GM19328 (cell line): ENCODE measurements at regions not wholly inside any gene's neighbourhood (a gene's known extent, or its start where the extent isn't known, plus 50 kb on each side); places are given as distances from the start of the nearest gene placed in this dataset.
"Not testable (repeated sequence)": the region's sequence is repeated elsewhere in the genome, so short reads cannot be mapped to it uniquely, and the experiment has no call there.

Source experiments
- ATAC-seq: cut with Tn5 transposase; IDR thresholded peaks from one replicate; pipeline ENCODE4 v1.9.1; 2021; ENCODE audit warnings: mild to moderate bottlenecking, moderate library complexity; ENCODE audit not compliant: unreplicated experiment

DNA sequence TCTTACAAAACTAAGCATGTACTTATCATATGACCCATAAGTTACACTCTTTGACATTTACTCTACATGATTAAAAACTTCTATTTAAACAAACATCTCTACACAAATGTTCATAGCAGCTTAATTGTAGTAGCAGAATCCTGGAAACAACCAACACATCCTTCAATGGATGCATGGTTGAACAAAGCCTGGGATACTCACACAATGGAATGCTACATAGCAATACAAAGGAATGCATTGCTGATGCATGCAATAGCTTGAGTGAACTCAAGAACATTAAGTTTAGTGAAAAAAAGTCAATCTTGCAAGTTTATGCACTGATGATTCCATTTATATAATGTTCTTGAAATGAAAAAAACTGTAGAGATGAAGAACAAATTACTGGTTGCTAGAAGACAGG lies 686.9 kb downstream of the LRRIQ3 start:
- ATAC-seq: no peak

DNA sequence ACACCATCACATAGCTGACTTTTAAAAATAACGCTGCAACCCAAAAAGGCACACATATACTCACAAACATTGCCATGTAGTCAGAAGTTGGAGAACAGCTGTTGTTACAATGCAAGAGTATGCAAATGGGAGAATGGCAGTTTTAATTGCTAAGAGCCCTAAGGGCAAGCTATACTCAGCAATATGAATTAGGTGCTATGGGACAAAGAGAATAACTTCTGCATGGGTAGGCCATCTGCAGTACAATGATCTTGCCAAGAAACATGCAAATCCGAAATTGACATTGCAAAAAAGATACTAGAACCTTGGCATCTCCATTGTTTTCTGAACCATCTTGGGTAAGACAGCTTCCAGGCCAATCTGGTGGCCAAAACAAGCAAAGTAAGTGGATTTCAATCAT lies 697.8 kb downstream of the LRRIQ3 start:
- ATAC-seq: no peak

DNA sequence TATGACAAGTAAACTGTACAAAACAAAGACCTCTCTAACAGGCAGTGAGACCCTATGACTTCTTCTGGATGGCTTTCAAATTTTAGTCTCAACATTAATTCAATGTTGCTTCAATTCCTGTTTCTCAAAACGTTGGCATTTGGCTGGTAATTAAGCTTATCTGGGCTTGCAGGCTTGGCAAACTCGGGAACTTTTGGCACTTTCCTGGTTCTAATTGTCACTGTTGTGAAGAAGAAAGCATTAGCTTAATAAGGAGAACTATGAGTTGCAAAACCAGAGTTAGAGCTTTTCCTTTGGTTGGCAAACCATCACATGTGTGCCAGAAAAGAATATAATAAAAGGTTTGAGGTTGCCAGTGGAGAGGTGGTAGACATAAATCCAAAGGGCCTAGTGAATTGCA lies 698.3 kb downstream of the LRRIQ3 start:
- no peak for ATAC-seq

DNA sequence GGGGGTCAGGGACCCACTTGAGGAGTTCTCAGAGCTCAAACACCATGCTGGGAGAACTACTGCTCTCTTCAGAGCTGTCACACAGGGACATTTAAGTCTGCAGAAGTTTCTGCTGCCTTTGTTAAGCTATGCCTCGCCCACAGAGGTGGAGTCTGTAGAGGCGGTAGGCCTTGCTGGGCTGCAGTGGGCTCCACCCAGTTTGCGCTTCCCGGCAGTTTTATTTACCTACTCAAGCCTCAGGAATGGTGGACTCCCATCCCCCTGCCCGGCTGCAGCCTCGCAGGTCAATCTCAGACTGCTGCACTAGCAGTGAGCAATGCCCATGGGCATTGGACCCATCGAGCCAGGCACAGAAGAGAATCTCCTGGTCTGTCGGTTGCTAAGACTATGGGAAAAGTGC lies 706.4 kb downstream of the LRRIQ3 start:
- no peak for ATAC-seq

DNA sequence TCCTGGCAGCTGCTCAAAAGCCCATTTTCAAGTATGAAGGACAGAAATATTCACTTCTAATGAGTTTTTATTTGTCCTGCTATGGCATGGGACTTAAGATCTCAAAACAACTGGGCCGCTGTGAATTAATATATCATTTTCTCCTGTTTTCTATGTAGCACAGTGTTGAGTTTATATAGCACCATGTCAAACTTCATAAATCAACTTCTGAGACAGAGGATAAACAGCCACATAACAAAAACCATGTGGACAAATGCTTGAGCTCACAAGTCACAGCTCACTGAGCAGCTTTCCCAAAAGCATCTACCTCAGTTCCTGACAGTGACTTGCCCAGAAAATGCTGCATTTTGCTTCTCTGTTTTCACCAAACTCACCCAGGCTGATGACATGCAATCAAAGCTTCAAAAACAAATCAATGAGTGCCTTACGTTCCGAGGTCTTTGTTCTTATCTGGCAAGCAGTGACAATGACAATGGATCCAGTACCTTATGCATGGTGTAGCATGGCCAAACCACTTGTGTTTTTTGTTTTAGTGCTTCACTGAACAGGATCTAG lies 722.6 kb downstream of the LRRIQ3 start:
- ATAC-seq: no peak

DNA sequence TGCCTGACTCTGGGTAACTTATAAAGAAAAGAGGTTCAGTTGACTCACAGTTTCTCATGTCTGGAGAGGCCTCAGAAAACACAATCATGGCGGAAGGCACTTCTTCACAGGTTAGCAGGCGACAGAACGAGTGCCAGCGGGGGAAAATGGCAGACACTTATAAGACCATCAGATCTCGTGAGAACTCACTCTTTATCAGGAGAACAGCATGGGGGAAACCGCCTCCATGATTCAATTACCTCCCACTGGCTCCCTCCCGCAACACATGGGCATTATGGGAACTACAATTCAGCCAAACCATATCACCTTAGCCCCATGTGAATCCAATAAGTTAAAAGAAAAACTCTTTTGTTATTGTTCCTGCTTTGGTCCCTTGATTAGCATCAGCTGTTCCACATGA lies 725.2 kb downstream of the LRRIQ3 start:
- ATAC-seq: no peak

DNA sequence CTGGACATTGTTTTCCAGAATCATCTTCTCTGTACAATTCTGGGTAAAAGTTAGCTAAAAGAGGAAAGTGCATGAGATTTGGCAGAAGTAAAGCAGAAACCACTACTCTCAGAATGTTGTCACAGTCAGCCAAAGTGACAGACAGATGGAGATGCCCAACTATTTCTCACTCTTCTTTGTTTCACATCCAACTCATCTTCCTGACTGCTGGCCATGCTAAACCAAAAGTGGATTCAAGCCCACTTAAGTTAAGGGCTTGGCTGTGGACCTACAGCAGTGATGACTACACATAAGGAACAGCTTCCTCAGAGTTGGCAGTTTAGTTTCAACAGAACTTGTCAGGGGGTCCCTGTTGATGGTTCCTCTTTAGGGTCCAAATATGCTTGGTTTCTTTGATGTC lies 730.2 kb downstream of the LRRIQ3 start:
- no peak for ATAC-seq

DNA sequence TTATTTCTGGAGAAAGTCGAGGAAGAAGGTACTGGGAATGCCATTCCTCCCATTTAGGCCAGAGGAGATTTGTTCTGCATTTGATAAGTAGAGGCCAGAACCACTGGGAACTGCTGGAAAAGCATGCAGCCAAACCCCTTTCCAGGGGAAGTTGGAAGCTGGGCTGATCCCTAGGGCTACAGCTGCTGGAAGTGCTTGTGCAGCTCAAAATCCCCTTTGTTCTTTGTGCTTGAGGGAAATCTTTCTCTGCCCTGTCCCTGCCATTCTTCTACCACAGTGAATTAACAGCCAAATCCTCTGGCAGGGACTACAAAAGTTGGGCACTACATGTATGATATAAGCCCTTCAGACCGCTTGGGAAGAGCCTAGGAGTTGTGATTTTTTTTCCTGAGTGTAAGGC lies 734.1 kb downstream of the LRRIQ3 start:
- no peak for ATAC-seq

DNA sequence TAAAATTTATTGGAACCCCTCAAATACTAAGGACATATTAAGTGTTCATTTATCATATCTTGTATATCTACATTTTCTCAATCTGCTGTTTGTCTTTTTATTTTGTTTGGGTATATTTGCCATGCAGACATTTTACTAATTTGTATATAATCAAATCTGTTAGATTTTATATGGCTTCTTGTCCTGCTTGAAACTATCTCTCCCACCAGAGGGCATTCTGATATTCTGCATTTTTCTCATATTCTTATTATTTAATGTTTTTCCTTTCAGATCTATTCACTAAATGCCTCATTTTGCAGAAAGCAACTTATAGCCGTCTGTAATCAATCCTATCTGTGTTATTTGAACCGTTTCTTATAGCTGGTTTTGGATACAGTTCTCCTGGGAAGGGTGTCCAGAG lies 745.5 kb downstream of the LRRIQ3 start:
- ATAC-seq: no peak

DNA sequence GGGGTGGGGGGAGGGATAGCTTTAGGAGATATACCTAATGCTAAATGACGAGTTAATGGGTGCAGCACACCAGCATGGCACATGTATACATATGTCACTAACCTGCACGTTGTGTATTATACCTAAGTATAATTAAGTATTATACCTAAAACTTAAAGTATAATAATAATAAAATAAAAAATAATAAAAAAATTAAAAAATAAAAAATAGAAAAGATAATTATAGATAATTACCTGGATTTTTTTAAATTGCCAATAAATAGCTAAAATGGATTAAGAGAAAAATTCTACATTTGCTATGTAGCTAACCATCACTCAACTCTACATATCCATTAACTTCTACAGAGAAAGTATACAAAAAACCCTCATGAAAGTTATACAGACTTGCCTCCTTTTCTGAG lies 747.3 kb downstream of the LRRIQ3 start:
- ATAC-seq: not testable (repeated sequence)

DNA sequence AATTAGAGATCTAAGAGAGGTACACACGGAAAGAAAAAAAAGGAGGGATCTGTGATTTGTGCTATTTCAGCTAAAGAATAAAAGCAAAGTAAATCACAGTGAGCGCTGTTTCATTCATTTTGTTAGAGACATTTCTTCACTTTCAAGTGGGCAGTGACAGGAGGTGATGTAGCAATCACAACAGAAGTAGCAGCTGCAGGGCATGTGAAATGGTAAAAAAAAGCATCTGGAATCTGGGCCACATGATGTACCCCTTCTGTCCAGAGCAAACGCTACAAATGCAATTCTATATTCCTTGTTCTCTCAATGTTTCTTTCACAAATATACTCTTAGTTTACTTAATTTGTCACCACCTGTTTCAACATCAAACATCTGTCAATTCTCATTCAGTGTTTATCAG lies 786.5 kb downstream of the LRRIQ3 start:
- ATAC-seq: no peak

DNA sequence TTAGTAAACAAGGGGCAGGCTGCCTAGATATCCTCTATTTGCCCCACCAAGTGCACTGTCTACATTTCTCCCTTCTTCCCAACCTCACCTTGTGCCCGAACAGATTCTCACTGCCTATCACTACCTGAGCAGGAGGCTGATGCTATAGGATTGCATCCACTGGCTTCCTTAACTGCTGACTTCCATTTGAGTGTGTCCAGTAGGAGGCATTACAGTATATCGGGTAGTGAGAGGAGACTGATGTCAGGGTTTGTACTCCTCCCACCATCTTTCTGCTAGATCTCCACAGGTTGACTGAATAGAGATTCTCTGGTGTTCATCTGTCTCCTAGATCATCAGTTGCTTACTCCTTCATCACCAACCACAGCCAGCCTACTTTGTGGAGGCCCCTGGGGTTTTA lies 796.3 kb downstream of the LRRIQ3 start:
- no peak for ATAC-seq

DNA sequence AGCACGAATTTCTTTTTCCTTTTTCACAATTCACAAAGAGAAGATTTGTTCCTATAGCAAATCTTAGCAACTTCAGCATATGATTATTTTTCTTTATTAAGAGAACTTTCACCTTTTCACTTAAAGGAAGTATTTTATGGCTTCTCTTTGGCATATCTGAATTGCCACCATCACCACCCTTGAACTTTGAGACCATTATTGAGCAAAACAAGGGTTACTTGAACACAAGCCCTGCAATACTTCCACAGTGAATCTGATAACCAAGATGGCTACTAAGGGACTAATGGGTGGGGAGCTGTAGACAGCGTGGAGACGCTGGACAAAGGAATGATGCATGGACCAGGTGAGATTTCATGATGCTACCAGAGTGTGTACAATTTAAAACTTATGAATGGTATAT lies 815.0 kb downstream of the LRRIQ3 start:
- no peak for ATAC-seq

DNA sequence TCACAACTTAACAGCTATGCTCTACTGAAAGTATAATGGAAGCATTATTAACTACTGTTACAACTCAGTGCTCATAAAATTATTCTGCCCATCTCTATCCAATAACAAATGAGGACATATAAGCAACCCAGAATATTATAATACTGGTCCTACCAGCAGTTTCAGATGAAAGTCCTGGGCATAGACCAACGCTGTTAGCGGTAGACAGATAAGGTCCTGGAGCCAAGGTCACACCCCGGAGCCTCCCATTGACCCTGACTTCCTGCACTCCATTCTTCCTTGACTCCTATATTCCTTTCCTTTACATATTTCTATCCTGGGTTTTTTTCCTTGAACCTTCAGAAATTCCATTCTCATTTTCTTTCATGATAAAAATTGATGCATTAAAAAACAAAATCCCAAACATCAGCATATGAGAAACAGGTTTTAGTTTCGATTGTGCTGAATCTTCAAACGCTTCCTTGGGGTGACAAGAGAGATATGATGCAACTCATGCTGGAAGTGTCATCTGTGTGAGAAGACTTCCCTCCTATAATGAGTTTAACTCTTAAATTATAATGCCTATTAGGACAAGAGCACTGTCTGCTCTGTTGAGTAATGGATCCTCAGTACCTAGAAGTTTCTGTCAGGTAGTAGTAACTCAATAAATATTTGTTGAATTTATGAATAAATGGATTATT lies 831.1 kb downstream of the LRRIQ3 start:
- no peak for ATAC-seq

DNA sequence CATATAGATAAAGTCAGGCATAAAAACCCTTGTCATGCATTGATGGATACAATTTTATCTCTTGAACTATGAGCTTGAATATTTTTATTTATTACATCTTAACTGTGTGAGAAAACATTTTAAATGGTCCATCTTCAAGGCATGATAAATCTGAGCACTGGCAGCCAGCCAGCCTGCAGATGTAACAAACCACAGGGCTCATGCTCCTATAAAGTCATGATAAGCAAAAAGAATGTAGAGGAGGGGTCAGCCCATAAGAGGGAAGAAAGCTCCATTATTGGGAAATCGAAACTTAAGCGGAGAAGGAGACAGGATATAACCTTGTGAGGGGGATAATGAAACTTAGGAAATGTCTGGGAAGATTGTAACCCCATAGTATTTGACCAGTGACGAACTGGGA lies 839.0 kb downstream of the LRRIQ3 start:
- no peak for ATAC-seq

DNA sequence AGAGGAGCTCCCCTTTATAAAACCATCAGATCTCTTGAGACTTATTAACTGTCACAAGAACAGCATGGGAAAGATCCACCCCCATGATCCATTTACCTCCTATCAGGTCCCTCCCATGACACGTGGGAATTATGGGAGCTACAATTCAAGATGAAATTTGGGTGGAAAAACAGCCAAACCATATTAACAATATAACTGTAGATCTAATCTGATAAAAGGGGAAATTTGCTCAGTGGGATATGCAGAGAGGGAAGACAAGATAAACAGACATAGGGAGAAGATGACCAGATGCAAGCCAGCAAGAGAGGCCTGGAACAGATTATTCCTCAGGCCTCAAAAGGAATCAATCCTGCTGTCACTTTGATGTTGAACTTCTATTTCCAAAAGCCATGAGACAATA lies 841.5 kb downstream of the LRRIQ3 start:
- ATAC-seq: no peak

DNA sequence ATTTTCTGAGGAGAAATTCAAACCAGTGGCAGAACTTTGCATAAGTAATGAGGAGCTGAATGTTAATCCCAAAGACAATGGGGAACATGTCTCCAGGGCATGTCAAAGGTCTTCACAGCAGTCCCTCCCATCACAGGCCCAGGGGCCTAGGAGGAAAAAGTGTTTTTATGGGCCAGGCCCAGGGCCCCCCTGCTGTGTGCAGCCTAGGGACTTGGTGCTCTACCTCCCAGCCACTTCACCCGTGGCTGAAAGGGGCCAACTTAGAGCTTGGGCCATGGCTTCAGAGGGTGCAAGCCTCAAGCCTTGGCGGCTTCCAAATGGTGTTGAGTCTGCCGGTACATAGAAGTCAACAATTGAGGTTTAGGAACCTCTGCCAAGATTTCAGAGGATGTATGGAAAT lies 854.0 kb downstream of the LRRIQ3 start:
- no peak for ATAC-seq

DNA sequence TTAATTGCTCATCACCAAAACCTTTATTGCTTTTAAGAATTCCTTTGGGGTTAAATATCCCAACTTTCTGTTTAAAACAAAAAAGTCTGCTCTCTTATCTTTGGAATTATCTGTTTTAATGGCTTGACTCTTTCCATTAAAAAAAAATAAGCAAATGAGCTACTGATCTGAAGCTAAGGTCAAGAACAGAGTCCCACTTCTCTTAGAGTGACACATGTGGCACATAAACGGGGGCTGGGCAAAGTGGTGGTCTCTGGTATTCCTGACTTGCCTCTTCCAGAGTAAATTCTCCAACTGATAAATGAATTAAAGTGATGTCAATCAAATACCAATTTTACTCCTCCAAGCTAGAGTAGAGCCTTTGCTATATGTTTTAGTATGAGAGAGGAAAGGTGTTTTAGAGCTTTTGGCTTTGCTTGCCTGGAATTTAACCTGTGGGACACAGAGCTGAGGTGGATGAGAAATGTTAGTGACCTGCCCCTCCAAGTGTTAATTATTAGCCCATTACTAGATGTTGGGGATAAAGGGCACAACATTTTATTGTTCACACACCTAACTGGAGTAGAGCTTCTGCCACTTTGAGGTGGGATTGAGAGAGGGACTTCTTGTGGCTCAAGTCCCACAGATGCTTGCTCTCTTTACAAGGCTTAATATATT lies 864.0 kb downstream of the LRRIQ3 start:
- ATAC-seq: no peak

DNA sequence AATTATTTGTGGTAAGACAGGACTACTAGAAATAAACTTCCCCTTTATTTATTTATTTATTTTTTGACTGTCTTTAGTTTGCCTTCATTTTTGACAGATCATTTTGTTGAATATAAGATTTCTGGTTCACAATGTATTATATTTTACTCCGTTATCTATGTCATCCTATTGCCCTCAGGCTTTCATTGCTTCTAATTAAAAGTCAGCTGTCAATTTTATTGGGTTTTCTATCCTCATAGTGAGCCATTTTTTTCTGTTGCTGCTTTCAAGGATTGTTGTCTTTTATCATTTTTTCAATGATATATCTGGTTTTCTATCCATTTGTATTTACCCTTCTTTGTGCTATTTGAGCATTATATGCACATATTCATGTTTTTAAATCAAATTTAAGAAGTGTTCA lies 866.2 kb downstream of the LRRIQ3 start:
- no peak for ATAC-seq

DNA sequence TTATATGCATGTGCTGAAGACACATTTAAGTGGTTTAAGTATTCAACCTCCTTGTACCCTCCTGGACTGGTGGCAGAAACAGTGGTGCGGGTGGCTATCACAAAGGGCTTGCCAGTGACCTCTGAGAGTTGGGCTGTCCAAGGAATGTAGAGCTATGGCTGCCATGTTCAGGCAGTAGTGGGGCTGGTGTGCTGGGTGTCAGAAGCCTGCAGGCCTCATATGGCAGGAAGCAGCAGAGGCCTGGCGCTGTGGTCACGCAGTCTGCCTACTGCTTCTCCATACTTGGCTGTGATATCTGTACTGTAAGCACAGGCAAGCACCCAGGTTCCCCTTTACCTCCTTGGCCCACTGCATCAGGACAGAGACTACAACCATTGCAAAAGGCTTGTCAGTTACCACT lies 870.0 kb downstream of the LRRIQ3 start:
- no peak for ATAC-seq

DNA sequence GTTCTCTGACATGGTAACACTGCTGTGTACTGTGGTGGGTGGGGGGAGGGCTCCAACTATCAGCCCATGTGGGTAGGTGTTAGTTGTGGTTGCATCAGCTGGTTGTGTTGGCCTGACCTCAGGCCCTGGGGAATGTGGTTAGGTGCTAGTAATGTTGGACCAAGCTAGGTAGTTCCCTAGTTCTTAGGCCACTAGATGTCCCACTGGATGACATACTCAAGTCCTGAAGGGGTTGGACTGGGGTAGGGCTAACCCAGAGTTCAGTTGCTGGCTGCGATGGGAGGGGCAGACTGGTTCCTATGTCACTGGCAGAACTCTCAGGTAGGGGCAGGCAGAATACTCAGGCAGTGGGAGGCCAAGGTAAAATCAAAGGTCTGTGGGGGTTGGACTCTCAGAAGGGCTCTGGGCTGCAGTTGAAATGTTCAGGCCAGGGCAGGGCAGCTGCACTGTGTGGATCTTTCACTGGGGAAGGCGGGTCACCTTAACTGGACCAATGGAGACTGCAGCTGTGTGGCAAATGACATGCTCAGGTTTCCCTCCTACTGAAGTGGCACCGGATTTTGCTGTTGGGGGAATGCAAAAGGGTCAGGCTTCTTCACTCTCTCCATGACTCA lies 870.7 kb downstream of the LRRIQ3 start:
- ATAC-seq: no peak

DNA sequence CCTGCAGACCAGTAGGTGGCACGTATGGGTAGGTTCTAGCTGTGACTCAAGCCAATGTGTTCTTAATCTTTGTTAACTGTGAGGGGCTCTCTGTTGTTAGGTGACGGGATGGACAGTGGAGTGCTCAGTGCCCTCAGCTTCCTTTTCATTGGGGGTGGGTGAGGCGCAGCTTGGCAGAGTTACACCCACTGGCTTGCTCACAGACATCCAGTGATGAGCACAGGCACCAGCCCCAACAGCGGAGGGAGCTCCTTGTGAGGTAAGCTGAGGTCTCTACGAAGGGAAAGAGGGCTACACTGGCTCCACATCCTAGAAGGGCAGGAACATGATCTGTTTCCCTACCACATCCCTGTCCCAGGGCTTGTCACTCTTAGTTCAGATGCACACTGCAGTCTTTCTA lies 871.3 kb downstream of the LRRIQ3 start:
- ATAC-seq: no peak
